ENCODE measurements at regions not wholly inside any gene's neighbourhood (a gene's known extent, or its start where the extent isn't known, plus 50 kb on each side); places are given as distances from the start of the nearest gene placed in this dataset.
"Not testable (repeated sequence)": the region's sequence is repeated elsewhere in the genome, so short reads cannot be mapped to it uniquely, and the experiment has no call there.

DNA sequence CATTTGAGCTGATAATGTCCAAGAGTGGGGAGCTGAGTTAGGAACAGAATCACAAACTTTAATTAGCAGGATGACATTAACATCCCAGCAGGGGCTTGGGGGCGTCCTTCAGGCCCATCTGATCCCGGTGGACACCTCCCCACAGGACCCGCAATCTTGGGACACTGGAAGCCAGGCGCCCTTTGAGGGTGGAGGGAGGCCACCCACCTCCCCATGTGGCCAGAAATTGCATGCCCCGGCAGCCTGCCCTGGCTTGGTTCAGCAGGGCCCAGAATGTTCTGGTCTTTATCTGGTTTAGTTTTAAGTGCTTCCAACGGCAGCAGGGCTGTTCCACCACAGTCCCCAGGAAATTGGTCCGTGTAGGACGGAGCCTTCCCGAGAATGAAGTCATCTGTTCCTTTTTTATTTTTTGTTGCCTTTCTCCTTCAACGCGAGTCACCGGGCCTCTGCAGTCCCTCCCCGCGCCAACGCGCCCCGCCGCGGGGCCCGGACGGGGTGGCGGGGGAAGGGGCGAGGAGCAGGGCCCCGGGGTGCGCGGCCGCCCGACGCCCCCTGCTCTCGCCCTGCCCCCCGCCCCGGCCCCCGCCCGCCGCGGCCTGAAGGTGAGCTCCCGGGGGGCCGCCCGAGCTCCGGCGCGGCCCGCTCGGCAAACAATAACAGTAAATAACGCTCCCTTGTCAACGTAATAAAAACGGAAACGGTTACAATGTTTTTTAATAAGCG, 207.9 kb downstream of the C9orf50 start:
- Histone ChIP-seq H3K4me1 (peaks cover 0 to 17% (median 17%) of the 10 kb centered on the region in 3 donors), H3K27ac (peak overlapping the region; percentile 96 to 99 (median 98)), H3K27me3 (no peaks in the 10 kb centered on the region), H3K36me3 (no peaks in the 10 kb centered on the region), H3K9me3 (no peaks in the 10 kb centered on the region), H3K4me3 (peak overlapping the region; percentile 20 to 59 (median 42))
- TF ChIP-seq, protein P1, sequence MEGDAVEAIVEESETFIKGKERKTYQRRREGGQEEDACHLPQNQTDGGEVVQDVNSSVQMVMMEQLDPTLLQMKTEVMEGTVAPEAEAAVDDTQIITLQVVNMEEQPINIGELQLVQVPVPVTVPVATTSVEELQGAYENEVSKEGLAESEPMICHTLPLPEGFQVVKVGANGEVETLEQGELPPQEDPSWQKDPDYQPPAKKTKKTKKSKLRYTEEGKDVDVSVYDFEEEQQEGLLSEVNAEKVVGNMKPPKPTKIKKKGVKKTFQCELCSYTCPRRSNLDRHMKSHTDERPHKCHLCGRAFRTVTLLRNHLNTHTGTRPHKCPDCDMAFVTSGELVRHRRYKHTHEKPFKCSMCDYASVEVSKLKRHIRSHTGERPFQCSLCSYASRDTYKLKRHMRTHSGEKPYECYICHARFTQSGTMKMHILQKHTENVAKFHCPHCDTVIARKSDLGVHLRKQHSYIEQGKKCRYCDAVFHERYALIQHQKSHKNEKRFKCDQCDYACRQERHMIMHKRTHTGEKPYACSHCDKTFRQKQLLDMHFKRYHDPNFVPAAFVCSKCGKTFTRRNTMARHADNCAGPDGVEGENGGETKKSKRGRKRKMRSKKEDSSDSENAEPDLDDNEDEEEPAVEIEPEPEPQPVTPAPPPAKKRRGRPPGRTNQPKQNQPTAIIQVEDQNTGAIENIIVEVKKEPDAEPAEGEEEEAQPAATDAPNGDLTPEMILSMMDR (IDR thresholded peaks at IDR 0.05) = no peak
- intact Hi-C loops (cut with DNase I) = no loop called here
- peak; percentile 28 to 53 (median 39) for ATAC-seq
- FAIRE-seq = no peak
- WGBS, 2 donors = 7 to 11% methylated on average over 30 to 49 of the region's 49 CpGs
- DNase-seq = peak; percentile 44 to 72 (median 65)

DNA sequence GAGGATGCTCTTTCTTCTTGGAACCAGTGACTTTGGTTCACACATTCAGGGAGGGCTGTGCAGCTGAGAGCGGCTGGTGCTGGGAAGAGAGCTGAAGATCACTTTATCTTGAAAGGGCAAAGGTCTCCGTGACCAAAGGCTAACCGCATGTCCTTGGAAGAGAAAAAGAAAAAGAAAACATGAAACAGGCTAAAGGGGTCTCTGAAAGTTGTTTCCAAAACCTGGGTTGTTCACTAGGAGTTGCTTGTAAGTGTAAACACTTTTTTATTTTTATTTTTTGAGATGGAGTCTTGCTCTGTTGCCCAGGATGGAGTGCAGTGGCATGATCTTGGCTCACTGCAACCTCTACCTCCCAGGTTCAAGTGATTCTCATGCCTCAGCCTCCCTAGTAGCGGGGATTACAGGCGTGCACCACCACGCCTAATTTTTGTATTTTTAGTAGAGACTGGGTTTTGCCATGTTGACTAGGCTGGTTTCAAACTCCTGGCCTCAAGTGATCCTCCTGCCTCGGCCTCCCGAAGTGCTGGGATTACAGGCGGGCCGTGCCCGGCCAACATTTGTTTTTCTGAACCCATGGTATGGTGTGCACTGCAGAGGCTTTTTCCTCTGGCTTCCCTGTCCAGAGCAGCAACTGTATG, 208.6 kb downstream of the C9orf50 start:
- H3K9me3 ChIP-seq; FAIRE-seq; intact Hi-C loops (cut with DNase I); H3K36me3 ChIP-seq; H3K4me3 ChIP-seq; H3K27me3 ChIP-seq: not testable (repeated sequence)
- Histone ChIP-seq H3K27ac (peak overlapping the region; percentile 96 to 99 (median 98)), H3K4me1 (peaks cover 0 to 17% (median 17%) of the 10 kb centered on the region in 3 donors)
- peak in 1 of 4 donors; percentile 1 for ATAC-seq
- WGBS, 2 donors = 91 to 93% methylated on average over 11 of the region's 11 CpGs
- peak in 1 of 6 donors; percentile 18 for DNase-seq

DNA sequence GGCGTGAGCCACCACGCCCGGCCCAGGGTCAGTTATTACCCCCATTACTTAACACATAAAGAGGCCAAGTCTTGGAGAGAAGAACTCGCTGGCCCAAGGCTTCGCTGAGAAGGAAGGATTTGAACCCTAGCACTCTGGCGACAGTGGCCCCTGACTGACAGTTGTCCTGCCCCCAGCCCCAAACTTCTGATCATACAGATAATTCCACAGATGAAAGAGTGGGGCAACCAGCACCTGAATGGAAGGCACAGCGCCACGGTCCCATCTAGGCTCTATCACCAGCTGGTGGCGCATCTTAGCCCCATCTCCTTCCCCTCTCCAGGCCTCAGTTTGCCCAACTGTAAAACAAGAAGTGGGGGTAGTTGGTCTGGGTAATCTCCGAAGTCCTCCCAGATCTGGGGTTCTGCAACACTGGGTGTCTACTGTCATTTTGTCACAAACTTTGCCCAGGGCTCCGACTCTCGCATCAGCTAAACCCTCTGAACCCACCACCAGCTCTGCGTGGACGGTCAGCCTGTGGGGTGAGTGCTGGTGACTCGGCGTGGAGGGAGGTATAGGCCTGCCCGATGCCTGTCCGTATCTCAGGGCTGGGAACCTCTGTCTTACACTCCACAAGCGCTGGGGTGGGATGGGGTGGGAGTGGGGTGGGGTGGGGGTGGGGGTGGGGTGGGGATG, 209.3 kb downstream of the C9orf50 start:
- ATAC-seq = no peak
- TF ChIP-seq, protein P1 (IDR thresholded peaks at IDR 0.05) = no peak
- H3K27me3 ChIP-seq = no peaks in the 10 kb centered on the region
- H3K4me3 ChIP-seq = no peak overlapping the region
- no peaks in the 10 kb centered on the region for H3K9me3 ChIP-seq
- no peak overlapping the region for H3K27ac ChIP-seq
- no peak for FAIRE-seq
- peaks cover 0 to 17% (median 17%) of the 10 kb centered on the region in 3 donors for H3K4me1 ChIP-seq
- intact Hi-C loops (cut with DNase I) = no loop called here
- peak in 2 of 6 donors; percentile 43 to 45 for DNase-seq
- H3K36me3 ChIP-seq = no peaks in the 10 kb centered on the region
- 94 to 97% methylated on average over 19 of the region's 19 CpGs for WGBS, 2 donors

DNA sequence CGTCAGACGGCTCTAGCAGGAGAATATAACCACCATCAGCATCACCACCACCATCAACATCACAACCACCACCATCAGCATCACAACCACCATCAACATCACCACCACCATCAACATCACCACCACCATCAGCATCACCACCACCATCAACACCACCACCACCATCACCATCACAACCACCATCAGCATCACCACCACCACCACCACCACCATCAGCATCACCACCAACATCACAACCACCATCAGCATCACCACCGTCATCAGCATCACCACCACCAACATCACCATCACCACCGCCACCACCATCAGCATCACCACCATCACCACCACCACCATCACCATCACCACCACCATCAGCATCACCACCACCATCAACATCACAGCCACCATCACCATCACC, 210.7 kb downstream of the C9orf50 start:
- FAIRE-seq (no peak), ATAC-seq (no peak), DNase-seq (no peak)
- TF ChIP-seq, protein P1 (IDR thresholded peaks at IDR 0.05) = no peak
- no peaks in the 10 kb centered on the region for H3K36me3 ChIP-seq
- WGBS, 2 donors = 76 to 83% methylated on average over 4 of the region's 4 CpGs
- intact Hi-C loops (cut with DNase I) = no loop called here
- no peak overlapping the region for H3K27ac ChIP-seq
- H3K9me3 ChIP-seq = no peaks in the 10 kb centered on the region
- H3K4me1 ChIP-seq = peaks cover 0 to 17% (median 17%) of the 10 kb centered on the region in 3 donors
- H3K27me3 ChIP-seq = no peaks in the 10 kb centered on the region
- no peak overlapping the region for H3K4me3 ChIP-seq

DNA sequence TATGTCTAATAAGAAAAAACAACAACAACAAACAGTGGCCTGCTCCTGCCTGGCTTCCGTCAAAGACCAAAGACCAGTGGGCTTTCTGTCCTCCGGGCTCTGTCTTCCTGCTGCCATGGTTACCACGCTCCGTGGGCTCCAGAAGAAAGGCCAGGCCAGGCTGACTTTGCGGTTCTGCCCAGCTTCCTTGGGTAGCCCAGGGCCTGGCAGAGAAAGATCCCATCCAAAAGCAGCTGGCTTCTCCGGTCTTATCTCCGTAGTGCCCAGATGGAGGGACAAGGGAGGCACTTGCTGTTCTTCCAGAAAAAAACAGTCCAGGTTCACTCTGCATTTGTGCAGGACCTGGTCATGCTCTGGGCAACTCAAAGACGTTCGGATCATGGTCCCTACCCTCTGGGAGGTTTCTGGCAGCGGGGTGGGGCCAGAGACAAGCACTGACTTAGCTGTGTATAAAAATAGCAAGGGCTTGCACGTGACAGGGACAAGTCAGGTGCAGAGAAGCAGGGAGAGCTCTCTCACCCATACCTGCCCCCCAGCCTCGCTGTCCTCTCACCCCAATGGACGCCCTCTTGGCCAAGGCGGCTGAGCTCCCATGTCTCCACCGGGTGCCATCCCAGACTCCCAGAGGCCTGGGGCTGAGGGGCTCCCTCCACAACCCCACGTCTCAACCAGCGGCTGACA, 212.2 kb downstream of the C9orf50 start:
- H3K36me3 ChIP-seq = no peaks in the 10 kb centered on the region
- H3K4me3 ChIP-seq = no peak overlapping the region
- FAIRE-seq (no peak), ATAC-seq (peak in 2 of 4 donors; percentile 18 to 43), DNase-seq (peak in 3 of 6 donors; percentile 41 to 54 (median 45))
- H3K9me3 ChIP-seq = no peaks in the 10 kb centered on the region
- TF ChIP-seq, protein P1 (IDR thresholded peaks at IDR 0.05) = no peak
- H3K27me3 ChIP-seq = no peaks in the 10 kb centered on the region
- intact Hi-C loops (cut with DNase I) = no loop called here
- H3K27ac ChIP-seq = peak overlapping the region in 1 of 4 donors; percentile 6
- H3K4me1 ChIP-seq = peaks cover 0 to 13% (median 7%) of the 10 kb centered on the region in 3 donors
- WGBS, 2 donors = 57 to 64% methylated on average over 17 of the region's 17 CpGs
